Endothelial cell of umbilical vein (primary cell): ENCODE measurements at regions not wholly inside any gene's neighbourhood (a gene's known extent, or its start where the extent isn't known, plus 50 kb on each side); places are given as distances from the start of the nearest gene placed in this dataset.

Experiments used
- BruUV-seq: library from RNA; stranded (reverse); fragments of 400-500 nt; replicated peaks from 2 replicates; lab custom pipeline; 2021; lab: Mats Ljungman, UMichigan
- CTCF ChIA-PET: fragments of 300-600, 350-600 bp; sonication (Branson Sonifier 250); formaldehyde crosslinking; loops from one replicate; lab custom pipeline; 2021; ENCODE audit warnings: antibody characterized with exemption, inconsistent platforms; lab: Charles Lee
- POLR2A ChIA-PET: fragments of 300-600, 350-600 bp; sonication (Branson Sonifier 250); formaldehyde crosslinking; loops from one replicate; lab custom pipeline; 2021; ENCODE audit warnings: antibody characterized with exemption, inconsistent platforms; lab: Charles Lee
- DNase-seq: peaks from one replicate; pipeline ENCODE4 v3.0.0-alpha.2; 2011; ENCODE audit warnings: low read depth, low spot score
- FAIRE-seq: peaks from 2 replicates; lab custom pipeline; 2011; peaks lifted over from hg19 to GRCh38; lab: Jason Lieb, UNC
- H2AFZ ChIP-seq: 2 replicates; pipeline ENCODE4 v1.6.0; 2012; ENCODE audit warnings: low read depth, low read length, control low read depth, inconsistent platforms
- H3K27ac ChIP-seq: 2 replicates; pipeline ENCODE4 v1.5.1; 2011; ENCODE audit warnings: low read depth, mild to moderate bottlenecking, control low read depth, low read length, moderate library complexity; ENCODE audit not compliant: insufficient read depth
- H3K27me3 ChIP-seq, 2 experiments: 2 replicates each; pipeline versions ENCODE4 v1.6.0 to v1.6.1; 2011; ENCODE audit warnings: low read length in 2 of 2, mixed read lengths in 1 of 2; ENCODE audit not compliant: control insufficient read depth in 2 of 2, insufficient read depth in 2 of 2
- H3K36me3 ChIP-seq, 2 experiments: 2 replicates in 1 of 2; 3 replicates in 1 of 2; pipeline ENCODE4 v1.5.1; 2011; ENCODE audit warnings: low read length in 2 of 2, mild to moderate bottlenecking in 1 of 2, moderate library complexity in 1 of 2; ENCODE audit not compliant: control insufficient read depth in 2 of 2, insufficient read depth in 2 of 2; ENCODE audit errors: extremely low read depth in 1 of 2
- H3K4me1 ChIP-seq: 3 replicates; pipeline ENCODE4 v1.5.1; 2011; ENCODE audit warnings: mild to moderate bottlenecking, low read length; ENCODE audit not compliant: control insufficient read depth, insufficient read depth; ENCODE audit errors: extremely low read depth
- H3K4me2 ChIP-seq: 2 replicates; pipeline ENCODE4 v1.6.1; 2011; ENCODE audit warnings: low read length, control low read depth, mixed read lengths; ENCODE audit not compliant: insufficient read depth
- H3K4me3 ChIP-seq, 3 experiments: fragments of 200-600 bp in 1 of 3; sonication (generic), shearing (Covaris generic) in 1 of 3; replicated peaks in 1 of 3; 2 replicates each; pipeline ENCODE4 v1.5.1; 2011 to 2016; ENCODE audit warnings: control low read depth in 3 of 3, low read length in 3 of 3, mild to moderate bottlenecking in 2 of 3, inconsistent platforms in 1 of 3, low read depth in 1 of 3, moderate library complexity in 1 of 3; ENCODE audit not compliant: insufficient read depth in 1 of 3
- H3K79me2 ChIP-seq: 2 replicates; pipeline ENCODE4 v1.6.0; 2012; ENCODE audit warnings: low read length, inconsistent platforms; ENCODE audit not compliant: control insufficient read depth, insufficient read depth
- H3K9ac ChIP-seq: replicated peaks from 2 replicates; pipeline ENCODE3; 2011; ENCODE audit warnings: low read length, control low read depth; ENCODE audit not compliant: insufficient read depth; ENCODE audit errors: extremely low read depth
- H3K9me1 ChIP-seq: replicated peaks from 3 replicates; pipeline ENCODE4 v1.6.0; 2011; ENCODE audit warnings: mild to moderate bottlenecking, low read length; ENCODE audit not compliant: control insufficient read depth, insufficient read depth; ENCODE audit errors: extremely low read depth
- H3K9me3 ChIP-seq: replicated peaks from 2 replicates; pipeline ENCODE4 v1.5.1; 2012; ENCODE audit warnings: low read length, inconsistent platforms; ENCODE audit not compliant: control insufficient read depth, insufficient read depth
- H4K20me1 ChIP-seq: replicated peaks from 2 replicates; pipeline ENCODE3; 2011; ENCODE audit warnings: mild to moderate bottlenecking, low read length; ENCODE audit not compliant: control insufficient read depth, insufficient read depth; ENCODE audit errors: extremely low read depth
- CTCF ChIP-seq, 2 donors: IDR thresholded peaks; 1 replicate in 1 of 2; 2 replicates in 1 of 2; pipeline ENCODE4 v1.5.1; 2011; ENCODE audit warnings: low read length in 2 of 2, mild to moderate bottlenecking in 2 of 2, moderate library complexity in 2 of 2, control low read depth in 1 of 2, inconsistent platforms in 1 of 2, low read depth in 1 of 2; ENCODE audit not compliant: insufficient read depth in 1 of 2; ENCODE audit errors: extremely low read depth in 1 of 2
- EZH2 ChIP-seq: IDR thresholded peaks from 2 replicates; pipeline ENCODE4 v1.6.1; 2012; ENCODE audit warnings: borderline replicate concordance, low read depth, mild to moderate bottlenecking, moderate library complexity, low read length, inconsistent platforms; ENCODE audit not compliant: severe bottlenecking
- FOS ChIP-seq: IDR thresholded peaks from 2 replicates; pipeline ENCODE4 v1.6.1; 2011; ENCODE audit warnings: mild to moderate bottlenecking, low read length, moderate library complexity, borderline replicate concordance; ENCODE audit not compliant: insufficient read depth
- GATA2 ChIP-seq: IDR thresholded peaks from 2 replicates; pipeline ENCODE4 v1.7.0; 2011; ENCODE audit warnings: low read depth, mild to moderate bottlenecking, moderate library complexity, mixed read lengths, low read length; ENCODE audit not compliant: insufficient read length, insufficient read depth
- JUN ChIP-seq: IDR thresholded peaks from 2 replicates; pipeline ENCODE4 v1.6.1; 2011; ENCODE audit warnings: borderline replicate concordance, low read depth; ENCODE audit not compliant: insufficient read length, insufficient read depth
- MYC ChIP-seq: IDR thresholded peaks from one replicate; pipeline ENCODE4 v1.6.1; 2011; ENCODE audit warnings: mild to moderate bottlenecking, low read depth, low read length
- POLR2A ChIP-seq: IDR thresholded peaks from 2 replicates; pipeline ENCODE4 v1.6.1; 2012; ENCODE audit warnings: low read depth, mild to moderate bottlenecking, control low read depth, low read length
- POLR2AphosphoS5 ChIP-seq: IDR thresholded peaks from 2 replicates; pipeline ENCODE4 v1.6.1; 2012; ENCODE audit warnings: low read depth, mild to moderate bottlenecking, control low read depth, low read length, moderate library complexity; ENCODE audit not compliant: insufficient read depth
- dilution Hi-C: fragments of 300-500 bp; cut with MboI; formaldehyde crosslinking; loops from one replicate; pipeline ENCODE4 v1.15.0; 2019; ENCODE audit warnings: low sequenced_read_pairs; ENCODE audit not compliant: extremely low pct_ligation_motif_present
- intact Hi-C: fragments of 100-400 bp; cut with micrococcal nuclease; formaldehyde crosslinking; loops from one replicate; pipeline ENCODE4 v1.10.0; 2022
- TF ChIP-seq, protein P1 (sequence below): IDR thresholded peaks from 2 replicates; pipeline ENCODE4 v1.6.1; 2011; ENCODE audit not compliant: insufficient read depth, insufficient read length

DNA sequence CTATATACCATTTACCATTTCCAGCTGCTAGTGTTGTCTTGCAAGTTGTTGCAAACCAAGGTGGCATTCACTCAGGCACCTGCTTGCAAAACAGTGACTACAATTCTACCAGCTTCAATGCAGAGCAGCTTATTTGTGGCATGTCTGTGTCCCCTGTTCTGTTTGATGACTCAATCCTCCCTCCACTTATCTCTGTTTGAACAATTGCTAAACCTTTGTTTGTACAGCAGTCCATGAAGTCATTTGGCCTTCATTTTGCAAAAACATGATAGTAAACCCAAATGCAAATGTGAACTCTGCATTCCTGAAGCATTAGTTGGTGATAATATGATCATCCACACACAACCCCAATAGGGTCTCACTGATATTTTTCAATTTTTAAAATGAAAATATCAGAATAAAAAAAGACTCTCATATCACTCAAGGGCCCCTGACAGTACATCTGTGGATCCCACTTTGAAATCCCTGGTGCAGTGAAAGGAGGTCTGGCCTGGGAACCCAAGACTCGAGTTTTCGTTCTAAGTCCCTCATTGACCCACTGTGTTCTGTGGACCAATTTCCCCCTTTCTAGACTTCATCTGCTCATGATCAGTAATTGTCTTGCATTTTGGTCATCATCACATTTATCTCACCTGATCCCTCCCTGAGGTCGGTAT is 425.4 kb downstream of the RPS24 start:
- Histone ChIP-seq H3K9ac (peak overlapping the region; percentile 80), H2AFZ (no peak overlapping the region), H3K36me3 (no peaks in the 10 kb centered on the region), H4K20me1 (no peaks in the 10 kb centered on the region), H3K4me1 (peaks cover 43% of the 10 kb centered on the region), H3K4me2 (peak overlapping the region; percentile 53), H3K4me3 (no peak overlapping the region), H3K79me2 (peaks cover 2% of the 10 kb centered on the region), H3K9me3 (no peaks in the 10 kb centered on the region), H3K27me3 (no peaks in the 10 kb centered on the region), H3K27ac (peak overlapping the region; percentile 99), H3K9me1 (no peaks in the 10 kb centered on the region)
- FAIRE-seq (peak; percentile 99), DNase-seq (peak; percentile 98)
- dilution Hi-C loops = no loop called here
- TF ChIP-seq POLR2AphosphoS5 = peak; percentile 97
- TF ChIP-seq GATA2 = peak; percentile 98
- TF ChIP-seq JUN = peak; percentile 100
- TF ChIP-seq, protein P1, sequence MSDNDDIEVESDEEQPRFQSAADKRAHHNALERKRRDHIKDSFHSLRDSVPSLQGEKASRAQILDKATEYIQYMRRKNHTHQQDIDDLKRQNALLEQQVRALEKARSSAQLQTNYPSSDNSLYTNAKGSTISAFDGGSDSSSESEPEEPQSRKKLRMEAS = no peak
- TF ChIP-seq EZH2 = no peak
- no peak for TF ChIP-seq CTCF (IDR thresholded peaks at IDR 0.05; ENCODE audit: extremely low read depth in 1 of 2, insufficient read depth in 1 of 2, low read depth in 1 of 2, low read length in 2 of 2)
- TF ChIP-seq FOS = peak; percentile 96
- peak; percentile 87 for TF ChIP-seq POLR2A
- TF ChIP-seq MYC = no peak
- CTCF ChIA-PET = interaction anchor here (1.0 to 2.7 kb wide), 7 partner anchors 9 to 412 kb away, joined by 3 to 7 read pairs (median 4); no protein-coding TSS in a partner anchor
- POLR2A ChIA-PET = interaction anchor here (0.6 to 1.0 kb wide), 2 partner anchors 17 to 668 kb away, joined by 3 to 4 read pairs; no protein-coding TSS in a partner anchor
- intact Hi-C loops = loop anchor here (1.0 to 10.0 kb wide), 9 partner anchors 124 to 736 kb away; partner anchors contain the start of gene ZMIZ1
- BruUV-seq = TSS peak; percentile 36
